SU-DHL-6 (cell line): ENCODE measurements at regions not wholly inside any gene's neighbourhood (a gene's known extent, or its start where the extent isn't known, plus 50 kb on each side); places are given as distances from the start of the nearest gene placed in this dataset.

Experiments
- H2AFZ ChIP-seq: fragments of 200-600 bp; sonication (generic); 2 replicates; pipeline ENCODE4 v1.6.1; 2014; ENCODE audit warnings: low read depth, mild to moderate bottlenecking, moderate library complexity, mixed read lengths, antibody characterized with exemption, low read length; ENCODE audit not compliant: severe bottlenecking
- H3F3A ChIP-seq: fragments of 200-600 bp; shearing (Covaris generic); 2 replicates; pipeline ENCODE4 v1.6.0; 2016; ENCODE audit warnings: antibody characterized with exemption, mild to moderate bottlenecking; ENCODE audit not compliant: insufficient read depth
- H3K27ac ChIP-seq: fragments of 200-600 bp; sonication (generic); 2 replicates; pipeline ENCODE4 v1.5.1; 2016; ENCODE audit warnings: low read depth, mild to moderate bottlenecking, low read length, moderate library complexity, mixed read lengths
- H3K27me3 ChIP-seq: fragments of 200-600 bp; sonication (generic), shearing (Covaris generic); 2 replicates; pipeline ENCODE4 v1.6.0; 2014; ENCODE audit warnings: mild to moderate bottlenecking, low read length
- H3K36me3 ChIP-seq: fragments of 200-600 bp; sonication (generic); 2 replicates; pipeline ENCODE4 v1.6.1; 2014; ENCODE audit warnings: mild to moderate bottlenecking, low read length, mixed read lengths
- H3K4me2 ChIP-seq: fragments of 300-600, 200-600 bp; shearing (Covaris generic), sonication (generic); 2 replicates; pipeline ENCODE4 v1.6.0; 2014; ENCODE audit warnings: low read length, low read depth, mild to moderate bottlenecking; ENCODE audit not compliant: poor library complexity, severe bottlenecking
- H3K4me3 ChIP-seq: fragments of 200-600 bp; sonication (generic); 2 replicates; pipeline ENCODE4 v1.5.1; 2014; ENCODE audit warnings: antibody characterized with exemption, low read length, mild to moderate bottlenecking, mixed read lengths; ENCODE audit not compliant: insufficient read depth, poor library complexity, severe bottlenecking
- H3K79me2 ChIP-seq: fragments of 200-600 bp; sonication (generic); 2 replicates; pipeline ENCODE4 v1.6.1; 2014; ENCODE audit warnings: mild to moderate bottlenecking, low read length, moderate library complexity; ENCODE audit not compliant: insufficient read depth
- H3K9ac ChIP-seq: fragments of 200-600 bp; sonication (generic); 2 replicates; pipeline ENCODE4 v1.7.0; 2014; ENCODE audit warnings: mild to moderate bottlenecking, low read length
- H3K9me2 ChIP-seq: fragments of 200-600 bp; sonication (generic); replicated peaks from 2 replicates; pipeline ENCODE4 v1.6.1; 2014; ENCODE audit warnings: low read length; ENCODE audit not compliant: insufficient read depth
- H3K9me3 ChIP-seq: fragments of 200-600 bp; sonication (generic); 2 replicates; pipeline ENCODE4 v1.6.1; 2014; ENCODE audit warnings: low read length, mixed read lengths; ENCODE audit not compliant: insufficient read depth
- H4K20me1 ChIP-seq: fragments of 200-600 bp; sonication (generic); 2 replicates; pipeline ENCODE4 v1.6.1; 2014; ENCODE audit warnings: low read depth, mild to moderate bottlenecking, antibody characterized with exemption, low read length, moderate library complexity, mixed read lengths
- EZH2phosphoT487 ChIP-seq: fragments of 200-600 bp; sonication (generic), shearing (Covaris generic); conservative IDR thresholded peaks from 2 replicates; pipeline ENCODE4 v1.6.1; 2018; ENCODE audit warnings: mild to moderate bottlenecking, antibody characterized with exemption, low read length, moderate library complexity, mixed read lengths
- TF ChIP-seq, protein P1 (sequence below): fragments of 200-600 bp; sonication (generic); IDR thresholded peaks from one replicate; pipeline ENCODE4 v1.5.1; 2017; ENCODE audit warnings: antibody characterized with exemption, mild to moderate bottlenecking, low read length, moderate library complexity; ENCODE audit not compliant: insufficient read depth, poor library complexity, severe bottlenecking

DNA sequence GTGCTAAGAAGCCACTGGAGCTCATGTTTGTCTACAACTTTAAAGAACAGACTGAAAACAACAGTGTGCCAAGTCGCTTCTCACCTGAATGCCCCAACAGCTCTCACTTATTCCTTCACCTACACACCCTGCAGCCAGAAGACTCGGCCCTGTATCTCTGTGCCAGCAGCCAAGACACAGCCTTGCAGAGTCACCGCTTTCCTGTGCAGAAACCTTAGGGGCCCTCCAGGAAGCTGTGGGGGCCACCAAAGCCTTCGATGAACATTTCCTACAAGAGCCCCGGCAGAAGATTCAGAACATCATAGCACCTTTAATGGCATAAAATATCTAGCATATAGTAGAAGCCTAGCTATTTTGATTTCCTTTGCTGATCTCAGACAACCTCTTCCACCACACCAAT lies 88.0 kb upstream of the PRSS58 start:
- H3K9me2 ChIP-seq: no peaks in the 10 kb centered on the region
- H3K9ac ChIP-seq: no peak overlapping the region
- no peak overlapping the region for H3K4me2 ChIP-seq
- TF ChIP-seq, protein P1, sequence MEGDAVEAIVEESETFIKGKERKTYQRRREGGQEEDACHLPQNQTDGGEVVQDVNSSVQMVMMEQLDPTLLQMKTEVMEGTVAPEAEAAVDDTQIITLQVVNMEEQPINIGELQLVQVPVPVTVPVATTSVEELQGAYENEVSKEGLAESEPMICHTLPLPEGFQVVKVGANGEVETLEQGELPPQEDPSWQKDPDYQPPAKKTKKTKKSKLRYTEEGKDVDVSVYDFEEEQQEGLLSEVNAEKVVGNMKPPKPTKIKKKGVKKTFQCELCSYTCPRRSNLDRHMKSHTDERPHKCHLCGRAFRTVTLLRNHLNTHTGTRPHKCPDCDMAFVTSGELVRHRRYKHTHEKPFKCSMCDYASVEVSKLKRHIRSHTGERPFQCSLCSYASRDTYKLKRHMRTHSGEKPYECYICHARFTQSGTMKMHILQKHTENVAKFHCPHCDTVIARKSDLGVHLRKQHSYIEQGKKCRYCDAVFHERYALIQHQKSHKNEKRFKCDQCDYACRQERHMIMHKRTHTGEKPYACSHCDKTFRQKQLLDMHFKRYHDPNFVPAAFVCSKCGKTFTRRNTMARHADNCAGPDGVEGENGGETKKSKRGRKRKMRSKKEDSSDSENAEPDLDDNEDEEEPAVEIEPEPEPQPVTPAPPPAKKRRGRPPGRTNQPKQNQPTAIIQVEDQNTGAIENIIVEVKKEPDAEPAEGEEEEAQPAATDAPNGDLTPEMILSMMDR: no peak
- TF ChIP-seq EZH2phosphoT487: no peak
- H3K36me3 ChIP-seq: no peaks in the 10 kb centered on the region
- H3K9me3 ChIP-seq: no peaks in the 10 kb centered on the region
- H3F3A ChIP-seq: no peaks in the 10 kb centered on the region
- H4K20me1 ChIP-seq: no peaks in the 10 kb centered on the region
- H3K27ac ChIP-seq: no peak overlapping the region
- no peak overlapping the region for H3K4me3 ChIP-seq
- H3K27me3 ChIP-seq: no peaks in the 10 kb centered on the region
- H2AFZ ChIP-seq: no peak overlapping the region
- no peaks in the 10 kb centered on the region for H3K79me2 ChIP-seq

DNA sequence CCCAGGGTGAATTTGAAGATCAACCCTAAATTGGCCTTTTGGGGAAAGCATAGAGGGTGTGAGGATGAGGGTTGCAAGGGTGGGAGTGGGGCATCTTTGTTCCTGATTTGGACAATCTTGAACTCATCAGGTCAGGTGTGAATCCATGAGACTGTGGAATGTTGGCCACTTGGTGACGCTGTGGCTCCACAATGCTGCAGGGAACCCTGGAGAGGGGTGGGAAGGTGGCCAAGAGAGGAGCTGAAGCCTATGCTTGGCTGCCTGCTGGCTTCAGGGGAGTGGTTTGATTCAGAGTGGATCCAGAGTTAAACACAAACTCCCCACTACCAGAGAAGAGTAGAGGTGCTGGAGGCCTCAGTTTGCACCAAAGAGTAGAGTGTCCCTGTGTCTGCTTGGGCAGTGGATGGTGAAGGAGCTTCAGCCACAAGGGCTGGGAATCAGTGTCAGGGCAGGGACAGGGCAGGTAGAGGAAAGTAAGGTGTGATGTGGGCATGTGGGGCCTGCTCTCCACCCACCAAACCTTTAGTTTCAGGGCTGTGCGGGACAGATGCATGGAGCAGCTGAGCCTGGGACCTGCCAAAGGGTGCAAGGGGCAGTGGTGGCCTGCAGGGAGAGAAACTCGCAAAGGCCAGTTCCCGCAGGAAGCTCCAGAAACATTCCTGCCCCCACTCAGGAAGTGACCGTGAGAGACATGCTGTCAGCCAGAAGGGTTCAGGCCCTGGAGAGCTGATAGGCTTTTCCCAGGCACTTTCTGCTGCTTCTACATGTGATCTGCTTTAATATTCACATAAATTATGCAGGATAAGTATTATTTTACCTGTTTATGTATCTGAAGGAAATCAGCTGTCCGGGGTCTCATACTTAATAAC lies 81.0 kb upstream of the PRSS58 start:
- no peaks in the 10 kb centered on the region for H3K9me3 ChIP-seq
- H3F3A ChIP-seq: no peaks in the 10 kb centered on the region
- no peaks in the 10 kb centered on the region for H3K36me3 ChIP-seq
- no peaks in the 10 kb centered on the region for H4K20me1 ChIP-seq
- H3K79me2 ChIP-seq: no peaks in the 10 kb centered on the region
- H3K9me2 ChIP-seq: no peaks in the 10 kb centered on the region
- no peak overlapping the region for H3K4me3 ChIP-seq
- H3K27me3 ChIP-seq: no peaks in the 10 kb centered on the region
- H2AFZ ChIP-seq: no peak overlapping the region
- TF ChIP-seq, protein P1: no peak
- TF ChIP-seq EZH2phosphoT487: no peak
- no peak overlapping the region for H3K4me2 ChIP-seq
- H3K9ac ChIP-seq: no peak overlapping the region
- no peak overlapping the region for H3K27ac ChIP-seq

DNA sequence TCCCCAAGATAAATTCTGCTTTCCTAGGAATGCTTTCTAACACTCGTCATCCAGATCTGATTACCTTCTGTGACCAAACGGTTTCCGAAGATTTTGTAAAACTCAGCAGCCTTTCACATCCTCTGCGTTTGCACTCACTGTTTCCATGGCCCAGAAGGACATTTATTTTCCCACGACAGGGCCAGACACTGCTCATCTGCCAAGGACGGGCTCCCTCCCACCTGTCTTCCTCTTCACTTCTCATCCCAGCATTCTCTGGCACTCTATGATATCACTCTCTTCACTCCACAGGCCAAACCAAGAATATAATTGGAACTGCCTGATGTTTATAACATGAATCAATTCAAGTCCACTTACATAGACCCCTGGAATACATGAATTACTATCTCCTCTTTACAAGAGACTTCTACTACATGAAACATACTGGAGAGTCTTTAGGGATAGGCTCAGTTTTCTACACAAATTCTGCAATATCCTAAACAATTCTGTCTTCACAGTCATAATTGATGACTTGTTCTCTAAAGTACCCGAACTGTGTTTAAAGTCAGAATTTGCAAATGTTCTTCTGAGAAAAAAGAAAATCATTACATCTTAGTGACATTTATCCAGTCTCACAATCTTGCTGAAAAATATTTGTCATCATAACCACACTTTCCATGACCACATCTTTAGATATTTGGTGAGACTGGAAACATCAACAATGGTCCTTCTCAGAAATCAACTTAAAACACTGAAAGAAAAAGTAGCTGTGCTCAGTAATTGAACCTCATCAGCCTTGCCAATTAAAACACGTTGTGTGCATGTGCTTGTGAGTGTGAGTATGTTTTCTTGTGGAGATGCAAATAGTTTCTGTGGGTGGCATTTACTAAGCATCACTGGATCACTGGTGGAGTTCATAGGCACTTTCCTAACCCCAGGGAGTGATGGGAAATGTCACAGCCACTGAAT lies 79.5 kb upstream of the PRSS58 start:
- H4K20me1 ChIP-seq: no peaks in the 10 kb centered on the region
- no peak overlapping the region for H3K9ac ChIP-seq
- TF ChIP-seq, protein P1: no peak
- TF ChIP-seq EZH2phosphoT487: no peak
- no peak overlapping the region for H3K27ac ChIP-seq
- no peak overlapping the region for H2AFZ ChIP-seq
- no peaks in the 10 kb centered on the region for H3K9me3 ChIP-seq
- no peaks in the 10 kb centered on the region for H3F3A ChIP-seq
- H3K36me3 ChIP-seq: no peaks in the 10 kb centered on the region
- H3K9me2 ChIP-seq: no peaks in the 10 kb centered on the region
- no peak overlapping the region for H3K4me3 ChIP-seq
- no peak overlapping the region for H3K4me2 ChIP-seq
- no peaks in the 10 kb centered on the region for H3K79me2 ChIP-seq
- no peaks in the 10 kb centered on the region for H3K27me3 ChIP-seq
